HG02798 (cell line): ENCODE measurements at regions not wholly inside any gene's neighbourhood (a gene's known extent, or its start where the extent isn't known, plus 50 kb on each side); places are given as distances from the start of the nearest gene placed in this dataset.
"Not testable (repeated sequence)": the region's sequence is repeated elsewhere in the genome, so short reads cannot be mapped to it uniquely, and the experiment has no call there.

ENCODE experiments used
- ATAC-seq: cut with Tn5 transposase; IDR thresholded peaks from one replicate; pipeline ENCODE4 v1.9.1; 2021; ENCODE audit warnings: mild to moderate bottlenecking; ENCODE audit not compliant: unreplicated experiment, poor library complexity

GRCh38 chr2:78261454-78261853, 739.3 kb upstream of the LRRTM4 start:
- no peak for ATAC-seq

GRCh38 chr2:78262089-78262488, 739.9 kb upstream of the LRRTM4 start:
- ATAC-seq = not testable (repeated sequence)

GRCh38 chr2:78262713-78263375, 740.7 kb upstream of the LRRTM4 start:
- no peak for ATAC-seq

DNA sequence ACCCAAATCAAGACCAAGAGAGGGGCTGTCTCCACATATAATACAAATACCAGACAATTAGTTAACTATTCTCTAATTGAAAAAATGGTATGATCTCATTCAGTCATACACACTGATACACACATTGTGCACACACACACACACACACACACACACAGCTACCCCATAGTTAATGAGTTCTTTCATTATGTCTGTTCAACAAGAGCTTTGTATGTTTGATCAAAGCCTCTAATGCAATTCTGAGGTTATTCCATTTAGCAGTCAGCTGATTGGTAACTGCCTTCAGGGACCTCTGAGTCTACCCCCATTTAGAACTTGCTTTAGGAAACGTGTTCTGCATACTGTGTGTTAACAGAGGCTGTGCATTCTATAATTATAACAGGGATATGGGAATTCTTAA, 741.4 kb upstream of the LRRTM4 start:
- no peak for ATAC-seq

DNA sequence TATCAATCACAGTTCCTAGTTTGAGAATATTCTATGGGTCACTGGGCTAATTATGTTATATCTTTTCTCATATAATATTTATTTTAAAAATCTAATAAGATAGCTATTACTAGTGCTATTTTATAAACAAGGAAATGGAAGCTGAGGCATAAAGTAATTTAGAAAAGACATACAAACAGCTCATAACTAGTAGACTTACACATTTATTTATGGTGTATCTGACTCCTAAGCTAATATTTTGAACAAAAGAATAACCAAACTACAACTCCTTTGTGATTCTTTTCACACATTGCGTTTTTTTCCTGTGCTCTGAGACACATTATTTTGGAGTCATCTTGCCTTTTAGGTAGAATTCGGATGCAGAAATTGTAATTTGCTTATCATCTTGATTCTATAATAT, 742.0 kb upstream of the LRRTM4 start:
- no peak for ATAC-seq

GRCh38 chr2:78281164-78281563, 744.3 kb upstream of the REG3G start:
- ATAC-seq = peak; percentile 40

DNA sequence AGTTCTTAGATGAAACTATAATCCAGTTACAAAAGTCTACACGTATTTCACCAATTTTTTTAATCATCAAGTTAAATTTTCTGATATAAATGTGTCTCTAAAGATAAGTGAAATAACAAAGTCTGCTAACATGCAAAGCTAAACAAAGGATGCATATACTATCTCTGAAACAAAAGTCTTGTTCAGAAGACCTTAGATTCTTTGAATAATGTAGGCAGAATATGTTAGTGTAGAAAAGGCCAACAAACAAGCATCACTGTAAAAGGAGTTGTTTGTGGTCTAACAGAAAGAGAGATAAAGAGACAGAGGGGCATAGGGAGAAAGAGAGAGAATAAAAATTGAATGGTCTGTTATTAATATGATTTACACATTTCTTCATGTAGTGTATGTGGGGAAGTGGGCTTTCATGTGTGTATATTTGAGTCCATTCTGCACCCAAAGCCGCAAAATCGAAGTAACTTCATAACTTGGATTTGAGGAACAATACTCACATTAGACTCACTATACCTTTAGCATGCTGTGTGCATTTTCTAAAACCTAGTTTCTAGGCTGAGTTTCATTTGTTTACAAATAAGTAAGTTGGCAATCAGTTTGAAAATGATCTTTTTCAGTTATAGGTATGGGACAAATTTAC, 734.8 kb upstream of the REG3G start:
- ATAC-seq = no peak

DNA sequence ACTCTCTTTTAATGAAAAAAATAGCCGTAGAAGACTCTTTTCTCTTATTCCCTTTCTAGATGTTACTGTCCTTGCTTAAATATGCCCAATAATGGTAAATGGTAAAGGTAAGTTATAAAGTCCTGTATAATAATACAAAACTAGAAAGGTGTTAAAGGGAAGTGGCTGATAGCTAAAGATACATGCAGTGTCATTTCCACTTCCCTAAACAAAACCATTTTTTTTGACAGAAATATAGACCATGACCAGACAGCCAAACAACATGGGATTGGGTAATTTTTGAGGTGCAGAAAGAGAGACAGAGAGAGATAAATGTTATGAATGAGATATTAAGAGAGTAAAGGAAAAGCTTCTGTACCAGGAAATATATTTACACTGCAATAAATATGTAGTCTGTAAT, 731.7 kb upstream of the REG3G start:
- ATAC-seq = no peak

DNA sequence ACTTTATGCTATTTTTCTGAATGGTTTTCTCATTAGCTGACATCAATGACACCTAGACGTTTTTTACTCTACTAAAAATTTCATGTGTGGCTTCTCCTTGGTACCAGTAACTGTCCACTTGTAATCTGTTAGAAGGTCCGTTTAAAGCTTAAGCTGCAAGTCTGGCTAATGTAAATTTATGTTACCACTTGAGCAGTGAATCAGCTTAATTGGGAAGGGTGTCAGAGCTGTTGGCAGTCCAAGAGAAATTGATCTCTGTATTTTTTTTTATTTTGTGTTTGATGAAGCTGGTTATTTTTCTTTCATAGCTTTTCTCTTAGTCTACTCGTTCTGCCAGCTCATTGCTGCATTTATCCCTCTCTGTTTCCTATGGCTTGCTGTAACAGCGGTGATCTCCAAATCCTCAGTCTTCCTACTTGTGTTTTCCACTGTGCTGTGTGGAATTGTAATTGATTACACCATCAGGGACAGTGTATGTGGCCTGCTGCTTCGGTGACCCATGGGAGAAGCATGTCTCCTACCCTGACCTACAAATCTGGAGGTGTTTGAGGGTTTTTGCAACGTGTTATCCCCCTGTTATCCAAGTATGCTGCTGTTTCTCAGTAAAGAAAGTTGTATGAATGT, 724.2 kb upstream of the REG3G start:
- ATAC-seq = no peak

- no peak for ATAC-seq
Measured at GRCh38 chr2:78304678-78305077, 720.8 kb upstream of the REG3G start.

- ATAC-seq = no peak
Measured at GRCh38 chr2:78309460-78309859, 716.0 kb upstream of the REG3G start.

DNA sequence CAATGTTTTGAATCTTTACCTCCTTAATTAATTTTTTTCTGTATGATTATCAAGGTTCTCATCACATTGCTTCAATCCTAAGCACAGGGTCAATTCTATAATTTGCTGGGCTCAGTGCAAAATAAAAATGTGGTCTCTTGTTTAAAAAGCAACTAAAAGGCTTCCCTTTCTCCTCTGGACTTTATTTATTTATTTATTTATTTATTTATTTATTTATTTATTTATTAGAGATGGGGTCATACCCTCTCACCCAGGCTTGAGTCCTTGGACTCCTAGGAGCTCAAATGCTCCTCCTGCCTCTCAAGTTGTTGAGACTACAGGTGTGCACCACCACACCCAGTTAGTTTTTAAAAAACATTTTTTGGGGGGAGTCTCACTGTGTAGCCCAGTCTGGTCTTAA, 710.1 kb upstream of the REG3G start:
- ATAC-seq = no peak

DNA sequence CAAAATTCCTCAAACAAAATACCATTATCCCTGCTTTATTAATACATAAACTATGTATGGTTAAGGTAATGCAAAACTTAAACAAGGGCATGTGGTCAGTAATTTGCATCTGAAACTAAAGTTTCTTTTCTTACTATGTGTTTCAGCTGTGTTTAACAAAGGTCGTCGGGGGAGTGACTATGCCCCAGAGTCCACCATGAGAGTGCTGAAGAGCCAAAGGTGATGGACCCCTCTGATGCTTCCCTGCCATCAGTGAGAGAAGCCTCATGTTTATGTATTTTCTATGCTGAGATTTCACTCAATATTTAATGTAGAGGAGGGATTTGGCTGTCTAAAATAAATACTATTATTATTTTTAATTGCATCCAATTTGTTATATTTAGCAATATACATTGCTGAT, 707.2 kb upstream of the REG3G start:
- ATAC-seq = no peak

DNA sequence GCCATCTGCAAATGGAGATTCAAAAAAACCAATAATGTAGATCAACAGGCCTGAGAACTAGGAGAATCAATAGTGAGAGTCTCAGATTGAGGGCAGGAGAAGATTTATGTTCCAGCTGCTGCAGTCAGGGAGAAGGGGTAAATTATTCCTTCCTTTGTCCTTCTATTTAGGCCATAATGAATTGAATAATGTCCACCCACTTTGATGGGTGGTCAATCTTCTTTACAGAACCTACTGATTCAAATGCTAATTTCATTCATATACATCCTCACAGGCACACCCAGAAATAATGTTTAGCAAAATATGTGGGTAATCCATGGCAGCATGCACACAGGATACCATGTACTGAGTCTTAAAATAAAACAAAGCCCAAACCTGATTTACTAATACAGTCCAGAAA, 695.3 kb upstream of the REG3G start:
- no peak for ATAC-seq

- no peak for ATAC-seq
Measured at GRCh38 chr2:78351208-78351607, 674.3 kb upstream of the REG3G start.

GRCh38 chr2:78353168-78353567, 672.3 kb upstream of the REG3G start:
- ATAC-seq = no peak

DNA sequence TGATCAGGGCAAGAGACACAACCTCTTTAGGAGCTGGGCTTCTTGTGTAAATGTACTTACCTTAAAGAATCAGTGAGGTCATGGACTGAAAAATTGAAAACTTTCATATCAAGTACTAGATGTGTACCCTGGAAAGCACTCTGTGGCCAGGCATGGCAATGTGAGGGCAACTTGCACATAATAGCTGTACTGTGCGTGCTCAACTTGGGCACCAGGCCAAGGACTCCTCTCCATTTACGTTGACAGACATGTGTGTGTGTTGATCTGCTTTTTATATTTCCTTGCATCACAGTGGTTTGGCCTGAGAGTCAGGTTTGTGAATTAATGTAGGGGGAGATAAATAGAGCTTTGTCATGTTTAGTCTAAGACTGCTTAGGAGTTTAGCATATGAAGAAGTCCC, 669.5 kb upstream of the REG3G start:
- no peak for ATAC-seq

GRCh38 chr2:78383576-78383975, 641.9 kb upstream of the REG3G start:
- no peak for ATAC-seq

GRCh38 chr2:78397198-78397597, 628.3 kb upstream of the REG3G start:
- ATAC-seq = no peak

DNA sequence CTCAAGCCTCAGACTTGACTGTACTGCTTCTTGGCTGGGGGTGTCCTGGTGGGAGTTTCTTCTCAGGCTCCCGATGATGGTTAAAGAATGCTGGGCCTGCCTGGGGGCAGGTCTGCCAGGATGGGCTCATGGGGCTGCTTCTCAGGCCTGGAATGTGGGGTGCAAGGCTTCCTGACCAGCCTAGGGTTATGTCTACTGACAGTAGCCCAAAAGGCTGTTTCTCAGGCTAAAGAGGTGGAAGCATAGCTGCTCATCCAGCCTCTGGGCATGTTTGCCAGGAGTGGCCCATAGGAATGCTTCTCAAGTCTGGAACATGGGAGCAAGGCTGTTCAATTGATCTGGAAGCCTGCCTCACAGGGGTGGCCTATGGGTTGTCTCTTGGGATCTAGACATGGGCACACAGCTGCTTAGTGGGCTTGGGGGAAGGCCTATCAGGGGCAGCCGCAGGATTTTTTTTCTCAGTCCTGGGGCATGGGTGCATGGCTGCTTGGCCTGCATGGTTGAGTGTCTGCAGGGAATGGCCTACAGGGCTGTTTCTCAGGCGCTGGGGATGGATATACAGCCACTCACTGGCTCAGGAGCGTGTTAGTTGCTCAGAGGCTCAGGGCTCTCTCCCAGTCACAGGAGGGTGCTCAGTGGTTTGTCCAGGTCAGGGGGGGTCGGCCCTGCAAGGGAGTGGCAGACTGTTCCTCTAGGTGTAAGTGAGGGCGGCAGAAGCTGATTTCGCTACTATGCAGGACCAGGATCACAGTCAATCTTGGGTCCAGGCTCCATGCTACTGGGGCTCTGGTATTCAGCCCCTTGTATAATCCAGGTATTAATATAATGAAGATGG, 617.3 kb upstream of the REG3G start:
- no peak for ATAC-seq

DNA sequence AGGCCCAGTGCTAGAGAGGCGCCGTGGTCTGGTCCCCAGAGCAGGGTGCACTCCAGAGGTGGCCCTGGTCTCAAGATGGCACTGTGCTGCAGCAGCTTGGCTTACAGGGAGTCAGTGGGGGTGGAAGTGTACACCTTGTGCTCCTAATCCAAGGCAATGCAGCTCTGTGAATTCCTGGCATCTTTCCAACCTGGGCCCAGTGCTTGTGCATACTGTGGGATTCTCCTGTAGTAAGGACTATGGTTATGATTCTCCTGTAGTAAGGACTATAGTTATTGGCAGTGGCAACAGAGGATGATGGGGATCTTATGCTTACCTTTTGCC, 616.7 kb upstream of the REG3G start:
- ATAC-seq = no peak
